GM18907 (cell line): ENCODE measurements at regions not wholly inside any gene's neighbourhood (a gene's known extent, or its start where the extent isn't known, plus 50 kb on each side); places are given as distances from the start of the nearest gene placed in this dataset.
"Not testable (repeated sequence)": the region's sequence is repeated elsewhere in the genome, so short reads cannot be mapped to it uniquely, and the experiment has no call there.

Source experiments
- ATAC-seq: cut with Tn5 transposase; IDR thresholded peaks from one replicate; pipeline ENCODE4 v1.9.1; 2021; ENCODE audit warnings: mild to moderate bottlenecking, moderate library complexity; ENCODE audit not compliant: unreplicated experiment

DNA sequence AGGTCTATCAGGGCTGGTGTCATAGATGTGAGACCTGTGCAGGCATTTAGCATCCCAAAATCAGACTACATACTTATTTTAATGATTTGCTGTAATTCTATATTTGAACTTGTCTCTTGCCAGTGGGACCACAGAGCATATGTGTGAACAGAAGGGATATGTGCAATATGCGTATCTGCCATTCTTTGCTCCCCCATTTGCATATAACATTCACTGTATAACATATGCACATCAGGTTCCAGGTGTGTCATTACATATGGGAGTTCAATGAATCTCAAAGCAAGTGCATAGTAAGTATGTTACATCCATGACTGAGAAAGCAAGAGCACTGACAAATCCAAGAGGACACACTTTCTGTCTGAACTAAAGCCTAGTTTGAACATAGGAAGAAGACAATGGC, 1115.1 kb upstream of the CNTN5 start:
- no peak for ATAC-seq

DNA sequence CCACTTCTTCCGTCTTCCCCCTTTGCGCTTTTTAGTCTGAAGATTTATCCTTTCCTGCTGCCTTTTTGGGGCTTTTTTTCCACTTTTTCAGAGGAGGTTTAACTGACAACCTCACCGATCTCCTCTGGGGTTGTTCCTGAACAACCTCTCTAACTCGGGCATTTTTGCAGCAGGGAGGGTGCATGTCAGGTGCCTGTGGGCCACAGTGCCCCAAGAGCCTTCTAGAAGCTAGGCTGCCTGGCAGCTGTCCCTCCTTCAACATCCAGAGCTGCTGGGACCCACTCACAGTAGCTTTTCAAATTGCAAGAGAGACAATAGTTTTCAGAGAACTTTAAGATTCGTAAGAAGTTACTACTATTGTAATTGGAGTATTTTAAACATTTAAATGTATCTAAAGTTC, 1112.4 kb upstream of the CNTN5 start:
- ATAC-seq = no peak

DNA sequence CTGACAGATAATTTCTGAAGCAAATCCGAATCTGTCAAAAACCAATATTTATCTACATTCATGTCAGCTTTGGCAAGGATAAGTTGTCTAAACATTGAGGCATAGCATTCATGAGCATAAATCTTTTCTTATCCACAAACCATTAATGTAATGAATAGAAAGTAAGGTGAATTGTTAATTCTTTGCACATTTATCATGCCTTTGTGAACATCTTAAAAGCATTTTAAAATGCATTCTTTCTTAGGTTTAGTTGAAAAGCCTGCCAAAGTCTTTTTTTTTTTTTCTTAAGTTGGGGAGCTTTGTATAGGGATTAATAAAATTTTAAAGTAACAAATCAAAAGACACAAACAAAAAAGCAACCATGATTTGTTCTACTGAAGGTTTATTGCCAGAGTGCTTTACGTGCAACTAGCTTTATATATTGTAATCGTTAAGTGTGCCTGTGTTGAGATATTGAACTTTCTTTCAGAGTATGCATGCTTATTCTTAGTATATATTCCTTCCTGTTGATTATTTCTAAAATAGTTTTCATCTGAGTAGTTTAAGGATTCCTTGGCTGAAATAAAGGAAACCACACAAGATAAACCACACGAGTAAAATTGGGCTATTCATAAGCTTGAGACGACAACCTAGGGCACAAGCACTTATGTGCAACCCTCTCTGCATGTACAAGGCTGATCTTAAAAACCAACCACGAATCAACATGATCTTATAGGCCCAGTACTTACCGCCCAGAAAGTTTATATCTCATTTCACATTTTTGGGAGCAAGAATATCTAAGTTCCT, 1110.9 kb upstream of the CNTN5 start:
- ATAC-seq = no peak

DNA sequence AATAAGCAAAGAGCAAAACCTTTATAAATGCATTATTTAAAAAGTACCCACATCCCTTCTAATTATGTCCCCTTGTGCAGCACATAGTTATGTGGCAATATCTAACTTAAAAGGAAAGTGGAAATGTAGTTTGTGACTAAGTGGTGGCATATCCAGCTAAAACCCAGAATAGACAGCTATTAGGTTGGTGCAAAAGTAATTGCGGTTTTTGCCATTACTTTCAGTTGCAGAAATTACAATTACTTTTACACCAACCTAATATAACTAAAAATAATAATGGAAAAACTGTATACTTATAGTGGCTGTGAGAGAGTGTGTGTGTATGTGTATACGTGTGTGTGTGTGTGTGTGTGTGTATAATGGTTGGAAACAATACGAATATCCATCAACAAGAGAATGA, 1108.1 kb upstream of the CNTN5 start:
- no peak for ATAC-seq

DNA sequence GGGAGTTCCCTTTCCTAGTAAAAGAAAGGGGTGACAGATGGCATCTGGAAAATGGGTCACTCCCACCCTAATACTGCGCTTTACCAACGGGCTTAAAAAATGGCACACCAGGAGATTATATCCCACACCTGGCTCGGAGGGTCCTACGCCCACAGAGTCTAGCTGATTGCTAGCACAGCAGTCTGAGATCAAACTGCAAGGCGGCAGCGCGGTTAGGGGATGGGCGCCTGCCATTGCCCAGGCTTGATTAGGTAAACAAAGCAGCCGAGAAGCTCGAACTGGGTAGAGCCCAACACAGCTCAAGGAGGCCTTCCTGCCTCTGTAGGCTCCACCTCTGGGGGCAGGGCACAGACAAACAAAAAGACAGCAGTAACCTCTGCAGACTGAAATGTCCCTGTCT, 1097.8 kb upstream of the CNTN5 start:
- ATAC-seq = not testable (repeated sequence)

DNA sequence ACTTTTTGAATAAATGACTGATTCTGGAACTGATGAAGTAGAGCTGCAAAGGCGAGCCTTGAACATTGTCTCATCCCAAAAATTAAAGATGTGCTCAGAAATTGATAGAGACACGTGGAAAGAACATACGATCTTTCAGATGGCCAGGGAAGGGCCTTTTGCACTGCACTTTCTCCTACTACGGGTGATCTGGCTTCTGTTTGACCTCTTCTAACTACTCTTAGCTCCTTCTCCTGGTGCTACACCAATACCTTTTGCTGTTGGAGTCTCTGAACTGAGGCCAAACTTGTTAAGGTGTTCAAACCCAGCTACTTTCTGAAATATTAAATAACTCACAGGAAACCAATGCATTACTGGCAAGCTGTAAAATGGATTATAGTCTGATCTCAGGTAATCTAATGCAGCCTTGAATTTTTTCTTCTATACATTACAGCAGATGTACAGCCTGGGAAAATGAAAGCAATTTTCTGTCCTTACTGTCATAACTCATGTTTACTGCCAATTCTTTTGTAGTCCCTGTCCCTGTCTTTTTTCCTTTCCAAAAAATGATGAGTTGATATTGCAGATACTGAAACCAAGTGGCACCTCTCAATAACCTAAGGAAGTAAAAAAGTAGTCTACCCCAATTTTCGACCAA, 1086.1 kb upstream of the CNTN5 start:
- no peak for ATAC-seq

DNA sequence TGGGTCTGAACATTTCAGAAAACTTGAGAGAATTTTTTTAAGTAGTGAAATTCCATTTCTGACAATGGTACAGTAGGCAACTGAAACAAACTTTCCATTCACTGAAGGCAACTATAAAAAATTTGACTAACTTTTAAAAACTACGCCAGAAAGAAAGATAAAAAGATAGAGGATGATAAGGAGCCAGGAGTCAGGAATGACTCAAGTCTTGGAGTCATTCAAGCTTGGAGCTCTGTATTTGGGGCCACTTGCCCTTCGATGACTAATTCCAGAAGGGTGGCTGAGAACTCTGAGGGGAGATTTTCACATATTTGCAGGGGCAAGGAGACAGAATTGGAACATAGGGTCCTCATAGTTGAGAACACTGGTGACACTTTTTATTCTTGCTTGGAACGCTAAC, 1083.2 kb upstream of the CNTN5 start:
- ATAC-seq = no peak

DNA sequence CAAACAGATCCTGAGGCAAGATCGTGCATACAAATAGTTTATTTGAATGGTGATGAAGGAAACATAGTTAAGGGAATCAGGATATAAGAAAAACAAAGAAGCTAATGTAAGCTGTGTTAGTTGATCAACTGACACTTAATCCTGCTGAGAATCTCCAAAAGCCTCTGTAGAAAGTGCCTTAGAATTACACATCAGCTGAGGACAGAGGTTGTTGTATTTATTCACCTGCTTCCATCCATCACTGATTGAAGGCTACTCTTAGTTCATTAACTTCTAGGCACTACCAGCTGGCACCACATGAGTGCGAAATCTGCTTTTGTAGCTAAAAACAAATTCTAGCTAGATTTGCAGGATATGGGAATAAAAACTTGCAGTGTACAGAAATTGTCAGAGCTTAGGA, 1082.0 kb upstream of the CNTN5 start:
- no peak for ATAC-seq

DNA sequence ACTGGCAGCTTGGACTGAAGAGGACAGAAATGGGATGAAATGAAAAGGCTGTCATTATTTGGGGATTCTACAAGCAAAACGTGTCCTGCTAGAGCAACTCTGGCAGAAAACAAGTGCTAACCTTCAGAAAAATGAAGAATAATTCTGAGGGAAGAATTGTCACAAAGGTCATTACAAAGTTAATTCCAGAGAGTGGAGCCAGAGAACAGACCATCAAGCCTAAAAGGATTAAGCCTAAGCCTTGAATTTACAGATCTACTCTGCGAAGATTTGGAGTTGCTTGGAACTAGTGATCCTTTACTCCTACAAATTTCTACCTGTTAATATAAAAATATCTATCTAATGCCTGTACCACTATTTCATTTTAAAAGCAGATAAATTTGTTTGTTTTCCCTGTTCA, 1077.3 kb upstream of the CNTN5 start:
- no peak for ATAC-seq

DNA sequence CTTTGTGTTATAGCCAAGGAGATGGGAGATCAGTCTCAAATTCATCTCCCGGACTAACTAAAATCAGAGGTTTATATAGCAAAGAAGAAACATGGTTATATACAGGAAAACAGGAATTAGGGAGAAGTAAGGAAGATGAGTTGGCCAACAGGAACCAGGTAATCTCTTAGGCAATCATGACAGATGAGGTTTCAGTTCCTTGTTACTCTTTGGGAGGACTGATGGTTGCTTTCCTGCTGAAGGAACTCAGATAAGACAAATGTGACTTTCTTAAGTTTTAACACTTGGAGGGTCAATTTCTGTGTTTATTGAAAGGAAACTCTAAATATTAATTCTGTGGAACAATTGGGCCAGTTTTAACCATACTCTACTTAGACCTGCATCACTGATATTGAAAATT, 1072.0 kb upstream of the CNTN5 start:
- no peak for ATAC-seq

DNA sequence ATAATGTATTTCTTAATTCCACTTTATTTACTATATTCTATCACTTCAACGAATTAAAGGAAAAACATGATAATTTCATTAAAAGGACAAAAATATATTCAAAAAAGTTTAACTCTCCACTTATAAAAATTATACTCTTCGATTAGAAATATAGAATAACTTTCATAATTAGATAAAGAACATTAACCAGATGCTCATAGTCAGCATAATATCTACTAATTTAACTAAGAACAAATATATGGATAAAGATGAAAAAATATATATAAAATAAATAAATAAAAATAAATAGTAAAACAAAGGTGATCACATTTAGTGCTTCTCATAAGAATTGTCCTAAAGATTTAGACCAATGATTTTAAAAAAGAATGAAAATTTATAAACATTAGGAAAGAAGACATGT, 1065.2 kb upstream of the CNTN5 start:
- ATAC-seq = no peak

DNA sequence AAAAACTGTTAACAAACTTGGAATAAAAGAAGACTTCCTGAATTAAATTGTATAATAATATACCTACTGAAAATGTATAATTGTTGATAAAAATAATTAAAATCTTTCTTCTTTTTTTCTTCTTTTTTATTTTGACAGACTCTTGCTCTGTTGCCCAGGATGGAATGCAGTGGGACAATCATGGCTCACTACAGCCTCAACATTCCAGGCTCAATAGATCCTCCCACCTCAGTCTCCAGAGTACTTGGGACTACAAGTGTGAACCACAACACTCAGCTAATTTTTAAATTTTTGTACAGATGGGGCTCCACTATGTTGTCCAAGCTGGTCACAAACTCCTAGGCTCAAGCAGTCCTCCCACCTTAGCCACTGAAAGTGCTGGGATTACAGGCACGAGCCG, 1063.8 kb upstream of the CNTN5 start:
- no peak for ATAC-seq

DNA sequence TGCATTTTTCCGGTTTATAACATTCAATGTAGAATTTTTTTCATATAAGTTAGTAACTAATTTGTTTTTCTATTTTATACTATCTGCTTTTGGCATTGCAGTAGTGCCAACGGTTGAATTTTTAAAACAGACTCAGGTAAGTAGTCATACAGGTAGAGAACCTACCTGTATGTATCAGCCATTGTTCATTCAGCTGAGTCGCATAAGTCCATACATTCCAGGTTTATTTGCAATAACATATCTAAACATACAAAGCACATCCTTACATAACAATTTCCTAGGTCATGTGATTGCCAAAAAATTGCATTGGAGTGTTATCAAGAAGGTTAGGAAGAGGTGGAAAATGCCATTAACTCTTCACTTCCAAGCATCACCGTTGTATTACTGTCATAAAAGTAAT, 1059.3 kb upstream of the CNTN5 start:
- no peak for ATAC-seq

DNA sequence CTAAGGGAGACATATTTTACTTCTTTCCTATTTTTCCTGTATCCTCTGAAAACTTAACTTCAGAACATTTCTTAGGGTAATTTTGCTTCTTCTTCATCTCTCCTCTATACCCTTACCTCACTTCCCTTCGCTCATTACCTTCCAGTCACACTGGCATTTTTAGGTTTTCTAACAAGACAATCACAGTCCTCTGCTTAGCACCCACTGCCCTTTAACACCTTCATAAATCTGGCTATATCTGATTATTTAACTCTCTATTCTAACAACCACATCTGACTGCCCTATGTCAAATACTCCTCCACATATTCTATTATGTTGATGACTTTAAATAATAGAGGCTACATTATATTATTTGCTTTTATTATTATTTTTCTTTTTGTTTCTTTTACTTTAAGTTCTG, 1058.0 kb upstream of the CNTN5 start:
- no peak for ATAC-seq

DNA sequence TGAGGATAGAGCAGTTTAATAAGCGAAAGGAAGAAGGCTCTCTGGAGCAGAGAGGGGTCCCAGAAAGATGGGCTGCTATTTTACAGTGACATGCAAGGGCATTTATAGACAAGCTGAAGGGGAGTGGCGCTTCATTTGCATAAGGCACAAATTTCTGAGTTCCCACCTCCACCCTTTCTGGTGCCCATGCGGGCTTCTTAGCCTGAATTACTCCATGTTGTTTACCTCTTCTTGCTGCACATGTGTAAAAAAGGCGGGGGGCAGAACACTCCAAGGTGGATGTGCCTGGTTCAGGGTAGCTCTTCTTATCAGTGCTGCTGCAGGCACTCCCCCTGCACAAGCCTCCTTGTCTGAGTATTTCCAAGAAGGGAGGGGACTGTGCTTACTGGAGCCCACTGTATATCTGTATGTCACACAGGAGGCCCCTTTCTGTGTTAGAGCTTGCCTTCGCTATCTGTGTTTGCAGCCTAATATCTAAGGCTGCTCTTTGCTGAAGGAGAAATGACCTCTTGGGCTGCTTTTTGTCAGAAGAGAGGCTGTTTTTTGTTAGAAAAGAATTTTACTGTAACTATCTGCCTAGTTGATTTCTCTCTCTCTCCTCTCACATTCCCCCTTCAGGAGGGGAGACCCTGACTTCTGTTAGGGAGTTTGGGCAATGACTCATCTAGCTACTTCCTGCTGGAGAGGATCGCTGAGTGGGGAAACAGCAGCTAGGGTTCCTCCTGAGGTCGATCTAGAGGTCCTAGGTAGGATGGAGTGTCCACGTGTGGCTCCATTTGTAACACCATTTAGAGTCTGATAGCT, 1057.0 kb upstream of the CNTN5 start:
- no peak for ATAC-seq

DNA sequence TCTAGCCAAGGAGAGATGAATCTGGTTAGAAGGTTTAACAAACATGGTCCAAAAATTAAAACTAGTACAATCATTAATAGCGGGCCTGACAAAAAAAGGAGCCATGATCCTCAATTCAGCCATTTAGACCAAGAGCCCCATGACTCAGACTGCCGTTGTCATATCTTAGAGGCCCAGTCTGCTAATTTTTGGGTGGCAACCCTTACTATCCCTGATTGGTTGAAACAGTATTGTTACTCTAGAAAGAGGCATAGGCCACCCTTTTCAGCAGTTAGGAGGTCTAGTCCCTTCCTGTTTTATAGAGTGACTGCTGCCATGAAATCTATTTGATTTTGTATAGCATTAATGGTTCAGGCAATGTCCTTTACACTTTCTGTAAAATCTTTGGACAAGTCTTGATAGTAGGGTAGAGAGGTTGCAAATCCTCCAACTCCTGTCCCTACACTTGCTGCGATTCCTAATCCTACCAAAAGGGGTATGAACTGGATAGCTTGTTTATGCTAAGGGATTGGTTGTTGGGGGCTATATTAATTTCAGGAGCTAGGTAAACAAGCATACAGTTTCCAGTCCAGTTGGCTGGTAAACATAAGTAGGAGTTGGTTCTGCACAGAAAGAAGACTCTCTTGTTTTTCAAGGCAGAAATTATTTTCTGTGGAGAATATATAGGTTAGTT, 1056.3 kb upstream of the CNTN5 start:
- no peak for ATAC-seq

DNA sequence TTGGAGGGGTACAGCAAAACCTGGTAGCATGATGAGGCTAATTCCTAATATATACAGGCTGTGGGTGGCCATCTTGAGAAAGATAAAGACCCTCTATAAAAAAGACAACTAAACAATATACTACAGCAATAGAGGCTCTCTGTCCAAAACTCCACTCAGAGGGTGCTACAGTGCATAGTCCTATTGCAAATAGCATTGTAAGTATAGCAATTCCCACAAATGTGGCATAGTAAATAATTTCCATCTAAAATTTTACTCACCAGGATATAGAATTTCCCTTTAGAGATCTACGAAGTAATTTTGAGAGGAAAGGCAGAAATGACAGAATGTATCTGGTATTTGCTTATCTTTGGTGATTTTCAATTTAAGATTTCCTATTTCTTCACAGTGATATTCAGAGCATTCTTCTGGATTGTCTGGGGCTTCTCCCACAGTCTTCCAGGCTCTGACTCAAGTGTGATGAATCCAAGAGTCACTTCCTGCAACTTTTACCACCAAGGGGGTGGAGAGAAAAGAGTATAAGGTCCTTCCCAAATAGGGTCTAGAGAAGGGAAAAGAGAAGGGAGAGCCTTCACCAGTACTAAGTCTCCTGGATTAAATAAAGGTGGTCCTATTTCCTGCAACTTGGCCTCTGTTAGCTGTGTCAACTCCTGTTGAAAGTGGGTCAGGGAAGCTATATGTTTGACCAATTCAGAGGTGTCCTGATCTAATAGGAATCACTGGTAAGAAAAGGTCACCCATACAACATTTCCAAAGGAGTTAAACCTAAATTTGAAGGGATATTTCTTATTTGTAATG, 1054.7 kb upstream of the CNTN5 start:
- no peak for ATAC-seq

DNA sequence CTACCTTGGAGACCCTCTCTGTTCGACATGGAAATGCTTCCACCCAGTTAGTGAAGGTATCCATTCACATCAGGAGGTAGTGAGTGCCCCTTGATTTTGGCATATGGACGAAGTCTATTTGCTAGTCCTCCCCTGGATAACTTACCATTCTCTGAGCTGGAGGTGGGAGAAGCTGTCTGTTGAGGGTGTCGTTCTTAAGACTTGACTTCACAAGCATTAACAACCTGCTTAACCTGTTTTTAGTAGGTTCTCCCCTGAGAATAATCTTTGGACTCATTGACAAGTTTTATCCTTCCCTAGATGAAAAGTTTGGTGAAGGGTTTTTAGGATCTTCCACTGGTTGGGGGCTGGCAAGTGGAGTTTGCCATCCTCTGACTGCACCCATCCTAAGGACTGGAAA, 1053.8 kb upstream of the CNTN5 start:
- ATAC-seq = no peak

DNA sequence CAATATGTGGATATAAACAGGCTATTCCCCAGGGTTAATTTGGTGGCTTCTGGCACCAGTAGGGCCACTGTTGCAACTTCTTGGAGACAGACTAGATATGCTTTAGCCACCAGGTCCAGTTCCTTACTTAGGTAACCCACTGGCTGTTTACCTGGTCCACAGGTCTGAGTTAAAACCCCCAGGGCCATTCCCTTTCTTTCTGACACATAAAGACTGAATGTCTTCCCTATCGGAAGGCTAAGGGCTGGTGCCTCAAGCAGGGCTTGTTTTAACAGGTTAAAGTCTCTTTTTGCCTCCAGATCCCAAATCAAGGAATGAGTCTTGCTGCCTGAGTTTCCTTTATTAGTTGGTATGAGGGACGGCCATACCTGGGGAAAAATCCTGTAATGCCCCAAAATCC, 1052.7 kb upstream of the CNTN5 start:
- ATAC-seq = no peak

DNA sequence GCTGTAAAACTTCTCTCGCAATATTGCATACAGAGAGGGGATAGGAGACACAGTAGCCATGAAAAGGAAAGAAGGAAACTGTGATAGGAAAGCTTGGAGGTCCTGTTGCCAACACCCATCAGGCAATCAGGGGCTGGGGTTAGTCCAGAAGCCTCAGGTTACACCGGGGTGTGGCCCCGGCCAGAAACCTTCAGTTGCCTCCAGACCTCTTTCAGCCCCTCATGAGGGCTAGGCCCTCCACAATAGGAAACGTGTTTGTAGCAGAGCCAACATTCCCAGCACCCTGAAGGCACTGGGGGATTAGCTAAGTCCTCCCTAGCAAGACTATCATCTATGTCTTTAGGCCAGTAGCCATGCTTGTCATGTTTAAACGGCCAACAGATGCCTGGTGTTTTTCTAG, 1048.0 kb upstream of the CNTN5 start:
- ATAC-seq = no peak
